Liver (tissue), 8 donors: ENCODE measurements at regions not wholly inside any gene's neighbourhood (a gene's known extent, or its start where the extent isn't known, plus 50 kb on each side); places are given as distances from the start of the nearest gene placed in this dataset.

ENCODE experiments used
- DNase-seq: peaks from one replicate; pipeline ENCODE4 v3.0.0-alpha.2; 2017; ENCODE audit warnings: low spot score
- H3K27ac ChIP-seq, 2 donors: one replicate each; pipeline ENCODE4 v1.7.0; 2013; ENCODE audit warnings: inconsistent platforms in 2 of 2, low read length in 2 of 2, control low read depth in 1 of 2, low read depth in 1 of 2, mild to moderate bottlenecking in 1 of 2
- H3K27me3 ChIP-seq, 4 donors: one replicate each; pipeline versions ENCODE4 v1.6.1 to v1.7.0; 2013; ENCODE audit warnings: low read length in 3 of 4, inconsistent platforms in 1 of 4, mild to moderate bottlenecking in 1 of 4, moderate library complexity in 1 of 4; ENCODE audit not compliant: control insufficient read depth in 4 of 4, insufficient read depth in 4 of 4
- H3K36me3 ChIP-seq, 4 donors: one replicate each; pipeline versions ENCODE4 v1.6.1 to v1.7.0; 2013; ENCODE audit warnings: low read length in 3 of 4, mild to moderate bottlenecking in 3 of 4, low read depth in 1 of 4, moderate library complexity in 1 of 4; ENCODE audit not compliant: control insufficient read depth in 4 of 4, insufficient read depth in 3 of 4
- H3K4me1 ChIP-seq, 4 donors: one replicate each; pipeline versions ENCODE4 v1.6.1 to v1.7.0; 2013; ENCODE audit warnings: low read length in 3 of 4, mild to moderate bottlenecking in 3 of 4, moderate library complexity in 1 of 4; ENCODE audit not compliant: control insufficient read depth in 4 of 4, insufficient read depth in 4 of 4
- H3K4me3 ChIP-seq, 3 donors: one replicate each; pipeline versions ENCODE4 v1.6.1 to v1.7.0; 2013; ENCODE audit warnings: low read length in 3 of 3, control low read depth in 1 of 3, low read depth in 1 of 3, mild to moderate bottlenecking in 1 of 3
- H3K9ac ChIP-seq, 2 donors: one replicate each; pipeline ENCODE4 v1.7.0; 2013; ENCODE audit warnings: low read length in 2 of 2, mild to moderate bottlenecking in 2 of 2, moderate library complexity in 2 of 2, control low read depth in 1 of 2, low read depth in 1 of 2
- H3K9me3 ChIP-seq, 4 donors: one replicate each; pipeline versions ENCODE4 v1.6.1 to v1.7.0; 2013; ENCODE audit warnings: low read length in 3 of 4; ENCODE audit not compliant: control insufficient read depth in 4 of 4
- EGR1 ChIP-seq, 2 donors: IDR thresholded peaks; 2 replicates each; pipeline ENCODE4 v1.6.1; 2016 to 2018; ENCODE audit warnings: antibody characterized with exemption in 2 of 2, low read depth in 2 of 2
- FOXA1 ChIP-seq: IDR thresholded peaks from 2 replicates; pipeline ENCODE4 v1.6.1; 2016; ENCODE audit warnings: antibody characterized with exemption
- FOXA2 ChIP-seq: IDR thresholded peaks from 2 replicates; pipeline ENCODE4 v1.6.1; 2016; ENCODE audit warnings: antibody characterized with exemption
- GABPA ChIP-seq, 2 donors: IDR thresholded peaks in 1 of 2; conservative IDR thresholded peaks in 1 of 2; 2 replicates each; pipeline ENCODE4 v1.6.1; 2016; ENCODE audit warnings: antibody characterized with exemption in 2 of 2, mild to moderate bottlenecking in 1 of 2, moderate library complexity in 1 of 2
- HNF4A ChIP-seq, 2 donors: conservative IDR thresholded peaks; 2 replicates each; pipeline ENCODE4 v1.6.1; 2016; ENCODE audit warnings: antibody characterized with exemption in 2 of 2, mild to moderate bottlenecking in 2 of 2
- HNF4G ChIP-seq: IDR thresholded peaks from 2 replicates; pipeline ENCODE4 v1.6.1; 2016; ENCODE audit warnings: antibody characterized with exemption
- JUND ChIP-seq, 2 donors: IDR thresholded peaks; 2 replicates each; pipeline ENCODE4 v1.6.1; 2016; ENCODE audit warnings: antibody characterized with exemption in 2 of 2
- NR2F2 ChIP-seq: IDR thresholded peaks from 2 replicates; pipeline ENCODE4 v1.6.1; 2016; ENCODE audit warnings: antibody characterized with exemption
- RAD21 ChIP-seq, 2 donors: IDR thresholded peaks; 2 replicates each; pipeline ENCODE4 v1.6.1; 2016; ENCODE audit warnings: antibody characterized with exemption in 2 of 2, mild to moderate bottlenecking in 2 of 2
- RXRA ChIP-seq, 2 donors: IDR thresholded peaks; 2 replicates each; pipeline ENCODE4 v1.6.1; 2017 to 2018; ENCODE audit warnings: antibody characterized with exemption in 2 of 2, mild to moderate bottlenecking in 1 of 2
- SP1 ChIP-seq: IDR thresholded peaks from 2 replicates; pipeline ENCODE4 v1.6.1; 2018; ENCODE audit warnings: antibody characterized with exemption, mild to moderate bottlenecking
- TAF1 ChIP-seq: conservative IDR thresholded peaks from 2 replicates; pipeline ENCODE4 v1.6.1; 2016; ENCODE audit warnings: antibody characterized with exemption, mild to moderate bottlenecking
- YY1 ChIP-seq: IDR thresholded peaks from 2 replicates; pipeline ENCODE4 v1.6.1; 2016; ENCODE audit warnings: antibody characterized with exemption, mild to moderate bottlenecking
- ZBTB33 ChIP-seq: IDR thresholded peaks from 2 replicates; pipeline ENCODE4 v1.6.1; 2016; ENCODE audit warnings: antibody characterized with exemption
- WGBS: extraction: QIAGEN DNeasy Blood & Tissue Kit; methylation state at CpG from one replicate; pipeline ENCODE4 v1.1.7; 2013; 5-methylcytosine and 5-hydroxymethylcytosine counted together
- TF ChIP-seq, protein P1 (sequence below): IDR thresholded peaks from 2 replicates; pipeline ENCODE4 v1.6.1; 2016; ENCODE audit warnings: antibody characterized with exemption
- TF ChIP-seq, protein P2 (sequence below): IDR thresholded peaks from 2 replicates; pipeline ENCODE4 v1.6.1; 2016; ENCODE audit warnings: antibody characterized with exemption
- TF ChIP-seq, protein P3 (sequence below): fragments of 150-350 bp; IDR thresholded peaks from 2 replicates; pipeline ENCODE4 v1.5.1; 2017; ENCODE audit warnings: improper control_type of control experiment, low read depth, low read length; ENCODE audit not compliant: missing input control
- TF ChIP-seq, protein P4 (sequence below): IDR thresholded peaks from 2 replicates; pipeline ENCODE4 v1.6.1; 2016; ENCODE audit warnings: antibody characterized with exemption, mild to moderate bottlenecking
- donor health status: healthy.
- donor health status: healthy.
- donor health status: healthy.
- donor health status: healthy.
- donor health status: healthy.

- TF ChIP-seq, protein P1, sequence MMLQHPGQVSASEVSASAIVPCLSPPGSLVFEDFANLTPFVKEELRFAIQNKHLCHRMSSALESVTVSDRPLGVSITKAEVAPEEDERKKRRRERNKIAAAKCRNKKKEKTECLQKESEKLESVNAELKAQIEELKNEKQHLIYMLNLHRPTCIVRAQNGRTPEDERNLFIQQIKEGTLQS: no peak
- TF ChIP-seq HNF4G: no peak
- TF ChIP-seq EGR1 (IDR thresholded peaks at IDR 0.05; ENCODE audit: low read depth in 2 of 2): no peak
- TF ChIP-seq, protein P2, sequence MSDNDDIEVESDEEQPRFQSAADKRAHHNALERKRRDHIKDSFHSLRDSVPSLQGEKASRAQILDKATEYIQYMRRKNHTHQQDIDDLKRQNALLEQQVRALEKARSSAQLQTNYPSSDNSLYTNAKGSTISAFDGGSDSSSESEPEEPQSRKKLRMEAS: no peak
- no peak for TF ChIP-seq FOXA2
- no peak for TF ChIP-seq SP1
Measured at GRCh38 chr2:216754812-216755211, 59.5 kb upstream of the IGFBP5 start (continued).

- no peak for DNase-seq
- 85% methylated on average over 3 of the region's 3 CpGs for WGBS
- peaks cover 0 to 3% (median 0%) of the 10 kb centered on the region in 4 donors for H3K27me3 ChIP-seq
Measured at GRCh38 chr2:216754336-216754735, 59.0 kb upstream of the IGFBP5 start.

More at GRCh38 chr2:216754336-216754735, 59.0 kb upstream of the IGFBP5 start:
- no peak overlapping the region for H3K9ac ChIP-seq
- H3K36me3 ChIP-seq: no peaks in the 10 kb centered on the region
- H3K4me1 ChIP-seq: no peaks in the 10 kb centered on the region
- no peaks in the 10 kb centered on the region for H3K9me3 ChIP-seq
- no peak for TF ChIP-seq HNF4G
- TF ChIP-seq, protein P3, sequence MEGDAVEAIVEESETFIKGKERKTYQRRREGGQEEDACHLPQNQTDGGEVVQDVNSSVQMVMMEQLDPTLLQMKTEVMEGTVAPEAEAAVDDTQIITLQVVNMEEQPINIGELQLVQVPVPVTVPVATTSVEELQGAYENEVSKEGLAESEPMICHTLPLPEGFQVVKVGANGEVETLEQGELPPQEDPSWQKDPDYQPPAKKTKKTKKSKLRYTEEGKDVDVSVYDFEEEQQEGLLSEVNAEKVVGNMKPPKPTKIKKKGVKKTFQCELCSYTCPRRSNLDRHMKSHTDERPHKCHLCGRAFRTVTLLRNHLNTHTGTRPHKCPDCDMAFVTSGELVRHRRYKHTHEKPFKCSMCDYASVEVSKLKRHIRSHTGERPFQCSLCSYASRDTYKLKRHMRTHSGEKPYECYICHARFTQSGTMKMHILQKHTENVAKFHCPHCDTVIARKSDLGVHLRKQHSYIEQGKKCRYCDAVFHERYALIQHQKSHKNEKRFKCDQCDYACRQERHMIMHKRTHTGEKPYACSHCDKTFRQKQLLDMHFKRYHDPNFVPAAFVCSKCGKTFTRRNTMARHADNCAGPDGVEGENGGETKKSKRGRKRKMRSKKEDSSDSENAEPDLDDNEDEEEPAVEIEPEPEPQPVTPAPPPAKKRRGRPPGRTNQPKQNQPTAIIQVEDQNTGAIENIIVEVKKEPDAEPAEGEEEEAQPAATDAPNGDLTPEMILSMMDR: no peak
- no peak for TF ChIP-seq HNF4A (conservative IDR thresholded peaks at IDR 0.05)
- TF ChIP-seq GABPA (IDR thresholded peaks at IDR 0.05 in 1 of 2, conservative IDR thresholded peaks at IDR 0.05 in 1 of 2): no peak
- TF ChIP-seq EGR1 (IDR thresholded peaks at IDR 0.05; ENCODE audit: low read depth in 2 of 2): no peak
- no peak for TF ChIP-seq TAF1
- TF ChIP-seq FOXA2: no peak
- TF ChIP-seq, protein P2: no peak
- TF ChIP-seq ZBTB33: no peak
- no peak for TF ChIP-seq JUND (IDR thresholded peaks at IDR 0.05)
- TF ChIP-seq, protein P1: no peak
- TF ChIP-seq, protein P4, sequence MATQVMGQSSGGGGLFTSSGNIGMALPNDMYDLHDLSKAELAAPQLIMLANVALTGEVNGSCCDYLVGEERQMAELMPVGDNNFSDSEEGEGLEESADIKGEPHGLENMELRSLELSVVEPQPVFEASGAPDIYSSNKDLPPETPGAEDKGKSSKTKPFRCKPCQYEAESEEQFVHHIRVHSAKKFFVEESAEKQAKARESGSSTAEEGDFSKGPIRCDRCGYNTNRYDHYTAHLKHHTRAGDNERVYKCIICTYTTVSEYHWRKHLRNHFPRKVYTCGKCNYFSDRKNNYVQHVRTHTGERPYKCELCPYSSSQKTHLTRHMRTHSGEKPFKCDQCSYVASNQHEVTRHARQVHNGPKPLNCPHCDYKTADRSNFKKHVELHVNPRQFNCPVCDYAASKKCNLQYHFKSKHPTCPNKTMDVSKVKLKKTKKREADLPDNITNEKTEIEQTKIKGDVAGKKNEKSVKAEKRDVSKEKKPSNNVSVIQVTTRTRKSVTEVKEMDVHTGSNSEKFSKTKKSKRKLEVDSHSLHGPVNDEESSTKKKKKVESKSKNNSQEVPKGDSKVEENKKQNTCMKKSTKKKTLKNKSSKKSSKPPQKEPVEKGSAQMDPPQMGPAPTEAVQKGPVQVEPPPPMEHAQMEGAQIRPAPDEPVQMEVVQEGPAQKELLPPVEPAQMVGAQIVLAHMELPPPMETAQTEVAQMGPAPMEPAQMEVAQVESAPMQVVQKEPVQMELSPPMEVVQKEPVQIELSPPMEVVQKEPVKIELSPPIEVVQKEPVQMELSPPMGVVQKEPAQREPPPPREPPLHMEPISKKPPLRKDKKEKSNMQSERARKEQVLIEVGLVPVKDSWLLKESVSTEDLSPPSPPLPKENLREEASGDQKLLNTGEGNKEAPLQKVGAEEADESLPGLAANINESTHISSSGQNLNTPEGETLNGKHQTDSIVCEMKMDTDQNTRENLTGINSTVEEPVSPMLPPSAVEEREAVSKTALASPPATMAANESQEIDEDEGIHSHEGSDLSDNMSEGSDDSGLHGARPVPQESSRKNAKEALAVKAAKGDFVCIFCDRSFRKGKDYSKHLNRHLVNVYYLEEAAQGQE: no peak
- TF ChIP-seq YY1: no peak
- TF ChIP-seq FOXA1: no peak
- TF ChIP-seq NR2F2: no peak
- no peak for TF ChIP-seq RXRA (IDR thresholded peaks at IDR 0.05)
- no peak for TF ChIP-seq RAD21 (IDR thresholded peaks at IDR 0.05)
- no peak overlapping the region for H3K4me3 ChIP-seq
- H3K27ac ChIP-seq: no peak overlapping the region
